H1 (cell line): ENCODE measurements at regions not wholly inside any gene's neighbourhood (a gene's known extent, or its start where the extent isn't known, plus 50 kb on each side); places are given as distances from the start of the nearest gene placed in this dataset.

Source experiments
- CTCF ChIA-PET: fragments of 300-600 bp; sonication (Branson Sonifier 250); formaldehyde crosslinking; loops from one replicate; lab custom pipeline; 2021; ENCODE audit not compliant: partially characterized antibody; lab: Charles Lee
- POLR2A ChIA-PET: fragments of 300-600 bp; sonication (Branson Sonifier 250); formaldehyde crosslinking; loops from one replicate; lab custom pipeline; 2021; ENCODE audit warnings: inconsistent platforms; ENCODE audit not compliant: partially characterized antibody; lab: Charles Lee
- DNase-seq, 2 experiments: peaks; one replicate each; pipeline versions ENCODE4 v3.0.0 to v3.0.0-alpha.2; 2010 to 2022; ENCODE audit warnings: low spot score in 2 of 2, low read depth in 1 of 2, mixed read lengths in 1 of 2
- FAIRE-seq: peaks from 2 replicates; lab custom pipeline; 2011; peaks lifted over from hg19 to GRCh38; lab: Jason Lieb, UNC
- H2AFZ ChIP-seq: 2 replicates; pipeline ENCODE4 v1.8.1; 2012; ENCODE audit warnings: low read length, inconsistent platforms
- H2AK5ac ChIP-seq: 2 replicates; pipeline ENCODE4 v1.6.1; 2013; ENCODE audit warnings: low read depth, low read length
- H2BK120ac ChIP-seq: replicated peaks from 2 replicates; pipeline ENCODE3; 2013; ENCODE audit warnings: low read depth, low read length, inconsistent platforms
- H2BK12ac ChIP-seq: 2 replicates; pipeline ENCODE4 v1.6.1; 2013; ENCODE audit warnings: low read depth, low read length
- H2BK15ac ChIP-seq: 2 replicates; pipeline ENCODE4 v1.6.1; 2013; ENCODE audit warnings: low read length
- H2BK20ac ChIP-seq: 2 replicates; pipeline ENCODE4 v1.6.1; 2013; ENCODE audit warnings: low read length
- H2BK5ac ChIP-seq: 2 replicates; pipeline ENCODE4 v1.6.1; 2013; ENCODE audit warnings: low read depth, low read length
- H3K14ac ChIP-seq: 2 replicates; pipeline ENCODE4 v1.6.1; 2013; ENCODE audit warnings: inconsistent platforms; ENCODE audit not compliant: insufficient read length
- H3K18ac ChIP-seq: 2 replicates; pipeline ENCODE4 v1.6.1; 2013; ENCODE audit warnings: low read length; ENCODE audit errors: extremely low read depth
- H3K23ac ChIP-seq: 2 replicates; pipeline ENCODE4 v1.6.1; 2013; ENCODE audit warnings: inconsistent platforms; ENCODE audit not compliant: insufficient read length
- H3K23me2 ChIP-seq: 2 replicates; pipeline ENCODE4 v1.6.1; 2013; ENCODE audit warnings: low read depth, low read length
- H3K27ac ChIP-seq: 2 replicates; pipeline ENCODE4 v1.6.1; 2011; ENCODE audit warnings: low read depth, low read length, inconsistent platforms
- H3K27me3 ChIP-seq, 4 experiments: replicated peaks in 1 of 4; 1 replicate in 1 of 4; 2 replicates in 3 of 4; pipeline versions ENCODE4 v1.6.1 to v1.8.1; 2011 to 2013; ENCODE audit warnings: low read length in 3 of 4, mild to moderate bottlenecking in 3 of 4, inconsistent platforms in 2 of 4, mixed read lengths in 2 of 4, moderate library complexity in 1 of 4; ENCODE audit not compliant: control insufficient read depth in 3 of 4, insufficient read depth in 3 of 4; ENCODE audit errors: extremely low read depth in 1 of 4
- H3K36me3 ChIP-seq, 4 experiments: 2 replicates each; pipeline versions ENCODE4 v1.6.1 to v1.8.1; 2011 to 2013; ENCODE audit warnings: mild to moderate bottlenecking in 4 of 4, low read length in 3 of 4, moderate library complexity in 2 of 4, control low read depth in 1 of 4, inconsistent platforms in 1 of 4; ENCODE audit not compliant: insufficient read depth in 4 of 4, control insufficient read depth in 2 of 4
- H3K4ac ChIP-seq: replicated peaks from 2 replicates; pipeline ENCODE3; 2013; ENCODE audit warnings: low read length, low read depth, mixed read lengths, inconsistent platforms; ENCODE audit not compliant: insufficient read length
- H3K4me1 ChIP-seq, 4 experiments: replicated peaks in 1 of 4; 1 replicate in 1 of 4; 2 replicates in 3 of 4; pipeline versions ENCODE4 v1.6.1 to v1.8.1; 2011 to 2013; ENCODE audit warnings: low read length in 3 of 4, inconsistent platforms in 2 of 4, mixed read lengths in 1 of 4; ENCODE audit not compliant: insufficient read depth in 4 of 4, control insufficient read depth in 3 of 4
- H3K4me2 ChIP-seq, 2 experiments: 2 replicates each; pipeline versions ENCODE4 v1.6.1 to v1.8.1; 2011 to 2013; ENCODE audit warnings: low read depth in 2 of 2, low read length in 2 of 2, control low read depth in 1 of 2, inconsistent platforms in 1 of 2, mild to moderate bottlenecking in 1 of 2; ENCODE audit not compliant: insufficient read depth in 1 of 2
- H3K4me3 ChIP-seq, 4 experiments: fragments of 200-600, 300-600 bp in 1 of 4; sonication (generic), shearing (Covaris generic), sonication (Bioruptor Twin) in 1 of 4; 2 replicates each; pipeline versions ENCODE4 v1.5.1 to v1.8.1; 2011 to 2016; ENCODE audit warnings: low read length in 4 of 4, low read depth in 3 of 4, control low read depth in 2 of 4, inconsistent platforms in 2 of 4, mild to moderate bottlenecking in 2 of 4, mixed read lengths in 1 of 4, moderate library complexity in 1 of 4; ENCODE audit not compliant: insufficient read depth in 2 of 4; ENCODE audit errors: extremely low read depth in 1 of 4
- H3K56ac ChIP-seq: replicated peaks from 2 replicates; pipeline ENCODE3; 2013; ENCODE audit warnings: low read depth, mild to moderate bottlenecking, mixed read lengths, low read length, inconsistent platforms; ENCODE audit not compliant: insufficient read length
- H3K79me1 ChIP-seq: 2 replicates; pipeline ENCODE4 v1.6.1; 2013; ENCODE audit warnings: low read depth, low read length, control low read depth
- H3K79me2 ChIP-seq, 2 experiments: 2 replicates each; pipeline versions ENCODE4 v1.6.1 to v1.8.1; 2012 to 2013; ENCODE audit warnings: low read length in 2 of 2, mild to moderate bottlenecking in 2 of 2, inconsistent platforms in 1 of 2; ENCODE audit not compliant: insufficient read depth in 2 of 2, control insufficient read depth in 1 of 2
- H3K9ac ChIP-seq, 4 experiments: replicated peaks in 1 of 4; 1 replicate in 1 of 4; 2 replicates in 3 of 4; pipeline versions ENCODE4 v1.6.1 to v1.8.1; 2011 to 2013; ENCODE audit warnings: low read depth in 3 of 4, low read length in 3 of 4, control low read depth in 2 of 4, mild to moderate bottlenecking in 2 of 4, moderate library complexity in 2 of 4, inconsistent platforms in 1 of 4; ENCODE audit errors: extremely low read depth in 1 of 4
- H3K9me3 ChIP-seq, 2 experiments: 2 replicates each; pipeline versions ENCODE4 v1.6.1 to v1.8.1; 2012 to 2013; ENCODE audit warnings: mild to moderate bottlenecking in 2 of 2, moderate library complexity in 2 of 2, control low read depth in 1 of 2, inconsistent platforms in 1 of 2, low read depth in 1 of 2, low read length in 1 of 2, mixed read lengths in 1 of 2; ENCODE audit not compliant: insufficient read depth in 2 of 2
- H4K20me1 ChIP-seq, 2 experiments: replicated peaks in 1 of 2; 2 replicates each; pipeline versions ENCODE3 to v1.8.1; 2011 to 2013; ENCODE audit warnings: inconsistent platforms in 2 of 2, low read length in 2 of 2, mild to moderate bottlenecking in 1 of 2; ENCODE audit not compliant: insufficient read depth in 2 of 2, control insufficient read depth in 1 of 2
- H4K5ac ChIP-seq: 2 replicates; pipeline ENCODE4 v1.6.1; 2013; ENCODE audit warnings: low read length, low read depth, mixed read lengths, inconsistent platforms; ENCODE audit not compliant: insufficient read length
- H4K8ac ChIP-seq: 2 replicates; pipeline ENCODE4 v1.8.0; 2013; ENCODE audit warnings: mild to moderate bottlenecking, moderate library complexity, low read length, inconsistent platforms; ENCODE audit not compliant: insufficient read depth; ENCODE audit errors: extremely low read depth
- H4K91ac ChIP-seq: replicated peaks from 2 replicates; pipeline ENCODE3; 2013; ENCODE audit warnings: low read length, mixed read lengths, inconsistent platforms; ENCODE audit not compliant: insufficient read length
- MAFK ChIP-seq: IDR thresholded peaks from 2 replicates; pipeline ENCODE4 v1.6.1; 2012; ENCODE audit warnings: low read depth, mild to moderate bottlenecking, improper control_type of control experiment, low read length
- NANOG ChIP-seq: IDR thresholded peaks from 2 replicates; pipeline ENCODE4 v1.6.1; 2011; ENCODE audit warnings: low read length, low read depth, mild to moderate bottlenecking, inconsistent platforms; ENCODE audit not compliant: insufficient read depth, poor library complexity, severe bottlenecking
- WGBS, 2 experiments: shearing (Covaris generic) in 1 of 2; methylation state at CpG; one replicate each; pipeline versions ENCODE4 v1.1.6 to v1.1.7; 2013 to 2015; ENCODE audit warnings: low lambda C conversion rate in 2 of 2, mixed read lengths in 2 of 2, inconsistent platforms in 1 of 2, low coverage in 1 of 2, missing lambda C conversion rate in 1 of 2; ENCODE audit not compliant: insufficient replicate concordance in 2 of 2, insufficient coverage in 1 of 2, insufficient read length in 1 of 2; ENCODE audit errors: extremely low coverage in 1 of 2, missing lambda C conversion rate in 1 of 2; 5-methylcytosine and 5-hydroxymethylcytosine counted together

- Histone ChIP-seq H3K18ac (no peak overlapping the region), H3K4me2 (no peak overlapping the region), H2BK15ac (no peak overlapping the region), H3K27me3 (no peaks in the 10 kb centered on the region), H2BK20ac (no peak overlapping the region), H3K23me2 (no peaks in the 10 kb centered on the region), H2BK5ac (no peak overlapping the region), H4K8ac (no peak overlapping the region), H3K23ac (no peak overlapping the region), H2BK12ac (no peak overlapping the region), H3K4me1 (no peaks in the 10 kb centered on the region), H3K79me2 (no peaks in the 10 kb centered on the region), H2AK5ac (no peak overlapping the region), H4K91ac (no peak overlapping the region), H3K9me3 (peaks cover 14 to 15% of the 10 kb centered on the region in 2 experiments), H3K4me3 (no peak overlapping the region), H3K79me1 (no peaks in the 10 kb centered on the region), H4K5ac (no peak overlapping the region), H3K27ac (no peak overlapping the region), H3K14ac (no peak overlapping the region), H3K9ac (no peak overlapping the region), H2AFZ (no peak overlapping the region), H3K4ac (no peak overlapping the region), H3K56ac (no peak overlapping the region), H2BK120ac (no peak overlapping the region), H4K20me1 (no peaks in the 10 kb centered on the region), H3K36me3 (no peaks in the 10 kb centered on the region)
- TF ChIP-seq NANOG (no peak), MAFK (peak; percentile 50; the same call in 1 of the 2 replicates)
- POLR2A ChIA-PET = no interaction called here
- DNase-seq (no peak), FAIRE-seq (no peak)
- CTCF ChIA-PET = no interaction called here
- WGBS, 2 experiments = 90% methylated on average over 1 of the region's 1 CpG; no CpG with 5 or more reads in 1 of the 2 experiments
These were observed 253.5 kb upstream of the SLC35B3 start for GRCh38 chr6:8688821-8689220.
